H1 (cell line): ENCODE measurements at regions not wholly inside any gene's neighbourhood (a gene's known extent, or its start where the extent isn't known, plus 50 kb on each side); places are given as distances from the start of the nearest gene placed in this dataset.

Experiments
- CBX5 ChIP-seq: fragments of 300-800, 300-1000 bp; sonication (generic); IDR thresholded peaks from 2 replicates; pipeline ENCODE4 v1.7.1; 2016; ENCODE audit warnings: antibody characterized with exemption, low read length, low read depth
- POLR2AphosphoS5 ChIP-seq: IDR thresholded peaks from 2 replicates; pipeline ENCODE4 v1.6.1; 2011; ENCODE audit warnings: low read depth, low read length
- POU5F1 ChIP-seq: IDR thresholded peaks from 2 replicates; pipeline ENCODE4 v1.6.1; 2011; ENCODE audit warnings: low read depth, mild to moderate bottlenecking, low read length, moderate library complexity
- RNF2 ChIP-seq: fragments of 200-900, 300-1000 bp; sonication (generic); IDR thresholded peaks from 2 replicates; pipeline ENCODE4 v1.7.1; 2016; ENCODE audit warnings: borderline replicate concordance, low read depth, mild to moderate bottlenecking, antibody characterized with exemption, low read length; ENCODE audit not compliant: poor library complexity, severe bottlenecking; ENCODE audit errors: missing control alignments
- RXRA ChIP-seq: IDR thresholded peaks from 2 replicates; pipeline ENCODE4 v1.6.1; 2011; ENCODE audit warnings: low read depth, mild to moderate bottlenecking, low read length, moderate library complexity; ENCODE audit not compliant: insufficient read depth
- SRF ChIP-seq: IDR thresholded peaks from 2 replicates; pipeline ENCODE4 v1.6.1; 2011; ENCODE audit warnings: mild to moderate bottlenecking, low read depth, low read length, moderate library complexity
- TEAD4 ChIP-seq: IDR thresholded peaks from 2 replicates; pipeline ENCODE4 v1.6.1; 2012; ENCODE audit warnings: low read depth, low read length, inconsistent platforms, mixed read lengths

DNA sequence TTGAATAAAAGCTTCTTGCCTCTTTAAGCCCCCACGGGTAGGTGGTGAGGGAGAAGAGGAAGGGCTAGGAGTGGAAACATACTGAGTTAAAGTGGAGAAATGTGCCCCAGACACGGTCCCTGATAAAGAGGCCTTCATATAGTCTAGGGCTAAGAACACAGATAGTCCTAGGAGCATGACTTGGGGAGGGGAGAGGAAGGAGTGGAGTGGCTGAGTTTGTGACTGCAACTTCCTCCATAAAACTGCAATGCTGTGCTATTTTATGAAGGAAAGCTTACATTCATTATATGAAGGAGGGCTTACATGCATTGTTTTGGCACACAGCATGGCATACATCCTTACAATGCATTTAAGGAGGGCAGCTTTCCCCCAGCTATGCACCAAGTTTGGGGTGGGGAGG lies 1129.4 kb upstream of the LRRTM3 start (continued):
- no peak for TF ChIP-seq SRF
- TF ChIP-seq POU5F1 = no peak
- TF ChIP-seq TEAD4 = no peak
- TF ChIP-seq POLR2AphosphoS5 = no peak
- TF ChIP-seq RNF2 = no peak
- TF ChIP-seq RXRA = no peak
- TF ChIP-seq CBX5 = no peak
